Epithelial cell of proximal tubule (primary cell): ENCODE measurements at regions not wholly inside any gene's neighbourhood (a gene's known extent, or its start where the extent isn't known, plus 50 kb on each side); places are given as distances from the start of the nearest gene placed in this dataset.

Experiments used
- DNase-seq: peaks from one replicate; pipeline ENCODE4 v3.0.0-alpha.2; 2011; ENCODE audit warnings: low read depth
- H3K4me3 ChIP-seq: 2 replicates; pipeline ENCODE4 v1.5.1; 2011; ENCODE audit warnings: low read depth, mild to moderate bottlenecking, low read length
- CTCF ChIP-seq: conservative IDR thresholded peaks from 2 replicates; pipeline ENCODE4 v1.5.1; 2012; ENCODE audit warnings: low read depth, mild to moderate bottlenecking, low read length

- no peak for DNase-seq
- H3K4me3 ChIP-seq, result no peak overlapping the region
- no peak for TF ChIP-seq CTCF
Observed at GRCh38 chr2:237189799-237190198, 104.1 kb downstream of the COPS8 start.

DNA sequence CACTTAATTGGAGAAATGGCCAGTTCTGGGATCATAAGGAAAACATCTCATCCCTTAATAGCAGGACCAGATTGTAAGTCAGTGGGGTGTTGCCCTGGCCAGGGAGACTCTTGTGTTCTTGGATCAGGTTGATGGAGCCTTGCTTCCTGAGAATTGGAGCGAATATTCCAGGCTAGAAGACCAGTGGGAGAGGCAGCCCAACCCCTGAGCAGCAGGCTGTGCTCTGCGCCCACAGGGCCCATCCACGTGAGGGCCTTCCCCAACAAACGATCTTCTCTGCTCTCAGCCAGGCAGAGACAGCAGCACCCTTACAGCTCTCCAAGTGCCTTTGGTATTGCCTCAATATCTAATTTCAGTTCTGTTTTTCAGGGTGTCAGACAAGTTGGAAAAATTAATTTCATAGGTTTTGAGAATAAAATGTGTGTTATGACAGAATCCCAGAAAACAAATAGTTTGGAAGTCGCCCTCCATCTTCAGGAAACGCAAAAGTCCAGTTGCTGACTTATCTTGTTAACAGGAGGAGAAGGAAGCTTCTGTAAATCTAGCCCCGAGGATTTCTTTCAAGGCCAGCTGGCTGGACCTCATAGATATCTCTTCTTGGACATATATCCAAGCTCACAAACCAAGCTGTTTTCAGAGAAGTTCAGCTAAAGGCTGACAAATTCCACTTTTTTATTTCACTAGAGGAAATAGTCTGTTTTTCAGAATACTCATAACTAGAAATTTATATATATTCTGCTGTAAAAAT is 105.5 kb downstream of the COPS8 start:
- H3K4me3 ChIP-seq, result no peak overlapping the region
- no peak for TF ChIP-seq CTCF

DNA sequence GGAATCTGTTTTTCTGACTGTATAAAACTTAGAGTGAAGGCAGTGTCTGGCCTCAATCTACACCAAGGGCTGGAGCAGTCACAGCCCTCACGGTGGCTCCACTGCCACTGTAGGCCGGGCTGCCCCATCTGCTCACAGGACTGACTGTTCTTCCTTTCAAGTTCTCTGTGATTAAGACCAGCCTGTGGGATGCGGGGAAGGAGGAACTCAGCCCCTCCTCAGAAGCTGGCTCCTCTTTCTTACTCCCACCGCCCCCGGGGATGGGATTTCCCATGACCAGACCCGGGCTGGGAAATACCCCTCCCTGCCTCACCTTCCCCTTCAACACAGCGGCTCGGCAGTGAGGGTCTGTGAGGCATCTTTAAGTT is 106.0 kb downstream of the COPS8 start:
- no peak for DNase-seq
- no peak for TF ChIP-seq CTCF
- H3K4me3 ChIP-seq, result no peak overlapping the region

More for the DNA sequence above, 105.5 kb downstream of the COPS8 start:
- no peak for DNase-seq

- TF ChIP-seq CTCF, result no peak
- no peak overlapping the region for H3K4me3 ChIP-seq
- DNase-seq, result no peak
Observed at GRCh38 chr2:237192881-237193280, 107.2 kb downstream of the COPS8 start.

DNA sequence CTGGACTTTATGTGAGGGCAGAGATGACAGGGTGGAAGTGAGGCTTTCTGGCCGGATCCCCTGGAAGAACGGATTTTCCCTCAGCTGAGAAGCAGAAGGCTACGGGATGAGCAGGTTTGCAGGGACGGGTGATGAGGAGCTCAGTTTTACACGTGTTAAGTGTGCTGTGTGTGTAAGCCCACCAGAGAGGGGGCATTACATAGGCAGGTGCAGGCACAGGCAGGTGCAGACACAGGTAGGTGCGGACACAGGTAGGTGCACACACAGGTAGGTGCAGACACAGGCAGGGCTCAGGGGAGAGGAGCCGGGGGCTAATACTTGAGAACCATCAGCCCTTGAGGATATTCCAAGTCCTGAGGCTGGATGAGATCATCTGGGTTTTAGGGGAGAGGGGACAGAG is 107.7 kb downstream of the COPS8 start:
- no peak for TF ChIP-seq CTCF
- DNase-seq, result no peak
- no peak overlapping the region for H3K4me3 ChIP-seq

GRCh38 chr2:237194081-237194480 is 108.4 kb downstream of the COPS8 start:
- TF ChIP-seq CTCF, result no peak
- no peak overlapping the region for H3K4me3 ChIP-seq
- DNase-seq, result no peak

GRCh38 chr2:237194906-237195305 is 109.2 kb downstream of the COPS8 start:
- no peak overlapping the region for H3K4me3 ChIP-seq
- TF ChIP-seq CTCF, result no peak
- DNase-seq, result no peak
